ENCODE measurements at regions not wholly inside any gene's neighbourhood (a gene's known extent, or its start where the extent isn't known, plus 50 kb on each side); places are given as distances from the start of the nearest gene placed in this dataset.

GRCh38 chr6:19180348-19181072, 656.7 kb upstream of the ID4 start:
- Histone ChIP-seq H3K4me3 (ENCODE audit: low read length) (no peak overlapping the region), H3K27me3 (ENCODE audit: control insufficient read depth, insufficient read depth, low read length, poor library complexity, severe bottlenecking) (no peaks in the 10 kb centered on the region), H3K9me3 (ENCODE audit: control insufficient read depth, low read length) (peaks cover 19% of the 10 kb centered on the region), H3K27ac (ENCODE audit: low read depth, low read length) (no peak overlapping the region), H3K36me3 (ENCODE audit: control insufficient read depth, insufficient read depth, low read length) (no peaks in the 10 kb centered on the region), H3K9ac (ENCODE audit: extremely low read depth, low read length, poor library complexity, severe bottlenecking) (no peak overlapping the region), H3K4me1 (ENCODE audit: control insufficient read depth, insufficient read depth, low read length) (no peaks in the 10 kb centered on the region)
- TF ChIP-seq CTCF (conservative IDR thresholded peaks at IDR 0.05): no peak
- Mint-ChIP-seq H3K4me3 (no peak overlapping the region), H3K9me3 (peaks cover 15% of the 10 kb centered on the region), H3K27me3 (ENCODE audit: insufficient read depth) (no peaks in the 10 kb centered on the region), H3K27ac (no peak overlapping the region), H3K4me1 (no peaks in the 10 kb centered on the region), H3K36me3 (ENCODE audit: low read depth) (no peaks in the 10 kb centered on the region)
- WGBS, 2 experiments (ENCODE audit: insufficient coverage in 1 of 2, insufficient read length in 1 of 2): 90 to 91% methylated on average over 12 to 13 of the region's 13 CpGs
- DNase-seq: no peak

GRCh38 chr6:19181211-19181610, 656.0 kb upstream of the ID4 start:
- no peak for TF ChIP-seq CTCF (conservative IDR thresholded peaks at IDR 0.05)
- Histone ChIP-seq H3K9ac (ENCODE audit: extremely low read depth, low read length, poor library complexity, severe bottlenecking) (no peak overlapping the region), H3K27me3 (ENCODE audit: control insufficient read depth, insufficient read depth, low read length, poor library complexity, severe bottlenecking) (no peaks in the 10 kb centered on the region), H3K27ac (ENCODE audit: low read depth, low read length) (no peak overlapping the region), H3K9me3 (ENCODE audit: control insufficient read depth, low read length) (peaks cover 19% of the 10 kb centered on the region), H3K4me1 (ENCODE audit: control insufficient read depth, insufficient read depth, low read length) (no peaks in the 10 kb centered on the region), H3K36me3 (ENCODE audit: control insufficient read depth, insufficient read depth, low read length) (no peaks in the 10 kb centered on the region), H3K4me3 (ENCODE audit: low read length) (no peak overlapping the region)
- Mint-ChIP-seq H3K36me3 (ENCODE audit: low read depth) (no peaks in the 10 kb centered on the region), H3K27me3 (ENCODE audit: insufficient read depth) (no peaks in the 10 kb centered on the region), H3K4me3 (no peak overlapping the region), H3K27ac (no peak overlapping the region), H3K9me3 (peaks cover 15% of the 10 kb centered on the region), H3K4me1 (no peaks in the 10 kb centered on the region)
- DNase-seq: no peak
- 86 to 94% methylated on average over 1 of the region's 1 CpG for WGBS, 2 experiments (ENCODE audit: insufficient coverage in 1 of 2, insufficient read length in 1 of 2)

- Histone ChIP-seq H3K4me1 (ENCODE audit: control insufficient read depth, insufficient read depth, low read length) (no peaks in the 10 kb centered on the region), H3K27ac (ENCODE audit: low read depth, low read length) (no peak overlapping the region), H3K9ac (ENCODE audit: extremely low read depth, low read length, poor library complexity, severe bottlenecking) (no peak overlapping the region), H3K27me3 (ENCODE audit: control insufficient read depth, insufficient read depth, low read length, poor library complexity, severe bottlenecking) (no peaks in the 10 kb centered on the region), H3K4me3 (ENCODE audit: low read length) (no peak overlapping the region), H3K9me3 (ENCODE audit: control insufficient read depth, low read length) (no peaks in the 10 kb centered on the region), H3K36me3 (ENCODE audit: control insufficient read depth, insufficient read depth, low read length) (no peaks in the 10 kb centered on the region)
- Mint-ChIP-seq H3K4me3 (no peak overlapping the region), H3K27me3 (ENCODE audit: insufficient read depth) (no peaks in the 10 kb centered on the region), H3K4me1 (peaks cover 10% of the 10 kb centered on the region), H3K9me3 (peaks cover under 1% of the 10 kb centered on the region), H3K36me3 (ENCODE audit: low read depth) (no peaks in the 10 kb centered on the region), H3K27ac (no peak overlapping the region)
- WGBS, 2 experiments (ENCODE audit: insufficient coverage in 1 of 2, insufficient read length in 1 of 2): 60% methylated on average over 2 of the region's 2 CpGs; no CpG with 5 or more reads in 1 of the 2 experiments
- TF ChIP-seq CTCF (conservative IDR thresholded peaks at IDR 0.05): no peak
- DNase-seq: no peak
Observed at GRCh38 chr6:19193624-19194023, 643.5 kb upstream of the ID4 start.

All from endodermal cell (in vitro differentiated cells).